PFSK-1 (cell line): ENCODE measurements at regions not wholly inside any gene's neighbourhood (a gene's known extent, or its start where the extent isn't known, plus 50 kb on each side); places are given as distances from the start of the nearest gene placed in this dataset.

Experiments
- POLR2AphosphoS5 ChIP-seq: IDR thresholded peaks from 2 replicates; pipeline ENCODE4 v1.6.1; 2012; ENCODE audit warnings: low read depth, mild to moderate bottlenecking, control low read depth, low read length, moderate library complexity
- TAF1 ChIP-seq: IDR thresholded peaks from 2 replicates; pipeline ENCODE4 v1.6.1; 2012; ENCODE audit warnings: low read length, control low read depth, borderline replicate concordance; ENCODE audit not compliant: insufficient read depth

DNA sequence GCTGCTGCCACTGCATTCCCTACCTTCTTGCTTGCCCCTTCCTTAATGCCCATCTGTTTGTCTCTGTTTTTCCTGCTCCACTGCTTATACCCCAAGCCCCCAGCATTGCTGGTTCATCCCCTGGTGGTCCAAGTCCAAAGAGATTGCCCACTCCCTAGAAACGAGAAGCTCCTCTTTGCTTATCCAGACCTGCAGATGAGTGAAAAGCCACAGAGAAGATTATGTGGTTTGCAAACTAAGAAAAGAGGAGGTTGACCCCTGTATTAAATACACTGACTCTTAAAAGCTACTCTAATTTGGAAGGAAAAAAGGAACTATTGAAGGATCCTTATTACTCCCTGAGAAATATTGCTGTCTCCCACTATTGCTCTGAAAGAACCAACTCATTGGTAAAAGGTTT is 146.8 kb upstream of the RAB4A start:
- TF ChIP-seq POLR2AphosphoS5: no peak
- TF ChIP-seq TAF1: no peak
